ENCODE measurements at regions not wholly inside any gene's neighbourhood (a gene's known extent, or its start where the extent isn't known, plus 50 kb on each side); places are given as distances from the start of the nearest gene placed in this dataset.

GRCh38 chr5:82335806-82336205 lies 57.7 kb upstream of the RPS23 start:
- Mint-ChIP-seq H3K9me3 (no peaks in the 10 kb centered on the region), H3K27ac (no peak overlapping the region), H3K4me1 (no peaks in the 10 kb centered on the region), H3K4me3 (no peak overlapping the region), H3K36me3 (no peaks in the 10 kb centered on the region), H3K27me3 (peaks cover 3% of the 10 kb centered on the region)
- no peak for DNase-seq

GRCh38 chr5:82334856-82335255 lies 56.7 kb upstream of the RPS23 start:
- no peak for DNase-seq
- H3K27ac Mint-ChIP-seq = no peak overlapping the region
- no peaks in the 10 kb centered on the region for H3K36me3 Mint-ChIP-seq
- H3K4me3 Mint-ChIP-seq = no peak overlapping the region
- H3K27me3 Mint-ChIP-seq = peaks cover 3% of the 10 kb centered on the region
- no peaks in the 10 kb centered on the region for H3K4me1 Mint-ChIP-seq
- H3K9me3 Mint-ChIP-seq = no peaks in the 10 kb centered on the region

GRCh38 chr5:82334085-82334692 lies 56.0 kb upstream of the RPS23 start:
- no peaks in the 10 kb centered on the region for H3K27me3 Mint-ChIP-seq
- H3K27ac Mint-ChIP-seq = no peak overlapping the region
- no peak overlapping the region for H3K4me3 Mint-ChIP-seq
- DNase-seq = no peak
- H3K36me3 Mint-ChIP-seq = no peaks in the 10 kb centered on the region
- H3K4me1 Mint-ChIP-seq = no peaks in the 10 kb centered on the region
- no peaks in the 10 kb centered on the region for H3K9me3 Mint-ChIP-seq

GRCh38 chr5:82332886-82333615 lies 54.9 kb upstream of the RPS23 start:
- H3K4me1 Mint-ChIP-seq = no peaks in the 10 kb centered on the region
- H3K27ac Mint-ChIP-seq = no peak overlapping the region
- no peak for DNase-seq
- H3K4me3 Mint-ChIP-seq = no peak overlapping the region
- H3K27me3 Mint-ChIP-seq = no peaks in the 10 kb centered on the region
- H3K36me3 Mint-ChIP-seq = no peaks in the 10 kb centered on the region
- H3K9me3 Mint-ChIP-seq = peaks cover 2% of the 10 kb centered on the region

- no peaks in the 10 kb centered on the region for H3K27me3 Mint-ChIP-seq
- no peaks in the 10 kb centered on the region for H3K4me1 Mint-ChIP-seq
- H3K4me3 Mint-ChIP-seq = no peak overlapping the region
- DNase-seq = no peak
- H3K36me3 Mint-ChIP-seq = no peaks in the 10 kb centered on the region
- H3K9me3 Mint-ChIP-seq = peaks cover 2% of the 10 kb centered on the region
- no peak overlapping the region for H3K27ac Mint-ChIP-seq
Measured at GRCh38 chr5:82332064-82332855, 54.1 kb upstream of the RPS23 start.

- H3K27me3 Mint-ChIP-seq = no peaks in the 10 kb centered on the region
- peaks cover 2% of the 10 kb centered on the region for H3K9me3 Mint-ChIP-seq
- no peak overlapping the region for H3K4me3 Mint-ChIP-seq
- H3K27ac Mint-ChIP-seq = no peak overlapping the region
- DNase-seq = no peak
- H3K4me1 Mint-ChIP-seq = no peaks in the 10 kb centered on the region
- no peaks in the 10 kb centered on the region for H3K36me3 Mint-ChIP-seq
Measured at GRCh38 chr5:82331557-82331956, 53.4 kb upstream of the RPS23 start.

- H3K27ac Mint-ChIP-seq = peak overlapping the region; percentile 44
- H3K9me3 Mint-ChIP-seq = peaks cover 2% of the 10 kb centered on the region
- H3K4me1 Mint-ChIP-seq = no peaks in the 10 kb centered on the region
- H3K36me3 Mint-ChIP-seq = no peaks in the 10 kb centered on the region
- H3K27me3 Mint-ChIP-seq = no peaks in the 10 kb centered on the region
- no peak overlapping the region for H3K4me3 Mint-ChIP-seq
- no peak for DNase-seq
Measured at GRCh38 chr5:82330530-82331270, 52.5 kb upstream of the RPS23 start.

- Mint-ChIP-seq H3K36me3 (no peaks in the 10 kb centered on the region), H3K9me3 (peaks cover 2% of the 10 kb centered on the region), H3K4me3 (no peak overlapping the region), H3K27ac (no peak overlapping the region), H3K27me3 (peaks cover 6% of the 10 kb centered on the region), H3K4me1 (no peaks in the 10 kb centered on the region)
- no peak for DNase-seq
Measured at GRCh38 chr5:82329393-82329792, 51.2 kb upstream of the RPS23 start.
